HG02973 (cell line): ENCODE measurements at regions not wholly inside any gene's neighbourhood (a gene's known extent, or its start where the extent isn't known, plus 50 kb on each side); places are given as distances from the start of the nearest gene placed in this dataset.
"Not testable (repeated sequence)": the region's sequence is repeated elsewhere in the genome, so short reads cannot be mapped to it uniquely, and the experiment has no call there.

Source experiments
- ATAC-seq: cut with Tn5 transposase; IDR thresholded peaks from one replicate; pipeline ENCODE4 v1.9.1; 2021; ENCODE audit warnings: moderate library complexity; ENCODE audit not compliant: unreplicated experiment

GRCh38 chr14:43132441-43132840 is 1374.6 kb downstream of the FSCB start:
- no peak for ATAC-seq

GRCh38 chr14:43128429-43128828 is 1378.7 kb downstream of the FSCB start:
- not testable (repeated sequence) for ATAC-seq

GRCh38 chr14:43127874-43128273 is 1379.2 kb downstream of the FSCB start:
- ATAC-seq: not testable (repeated sequence)

- no peak for ATAC-seq
These were observed 1383.5 kb downstream of the FSCB start for GRCh38 chr14:43123544-43123943.

- ATAC-seq: no peak
These were observed 1387.4 kb downstream of the FSCB start for GRCh38 chr14:43119672-43120071.

- no peak for ATAC-seq
These were observed 1390.7 kb downstream of the FSCB start for GRCh38 chr14:43116341-43116740.

GRCh38 chr14:43105305-43105704 is 1401.8 kb downstream of the FSCB start:
- ATAC-seq: no peak

GRCh38 chr14:43090380-43090779 is 1416.7 kb downstream of the FSCB start:
- ATAC-seq: no peak

GRCh38 chr14:43087666-43088065 is 1419.4 kb downstream of the FSCB start:
- ATAC-seq: no peak

GRCh38 chr14:43085819-43086218 is 1421.3 kb downstream of the FSCB start:
- no peak for ATAC-seq

GRCh38 chr14:43067372-43067771 is 1439.7 kb downstream of the FSCB start:
- not testable (repeated sequence) for ATAC-seq

GRCh38 chr14:43056106-43056505 is 1449.4 kb downstream of the LRFN5 start:
- no peak for ATAC-seq

- ATAC-seq: no peak
These were observed 1446.2 kb downstream of the LRFN5 start for GRCh38 chr14:43052897-43053296.

- ATAC-seq: no peak
These were observed 1437.2 kb downstream of the LRFN5 start for GRCh38 chr14:43043850-43044249.

- ATAC-seq: no peak
These were observed 1435.7 kb downstream of the LRFN5 start for GRCh38 chr14:43042408-43042807.

- ATAC-seq: no peak
These were observed 1435.3 kb downstream of the LRFN5 start for GRCh38 chr14:43041976-43042375.

GRCh38 chr14:43041207-43041606 is 1434.5 kb downstream of the LRFN5 start:
- ATAC-seq: no peak

GRCh38 chr14:43039881-43040280 is 1433.2 kb downstream of the LRFN5 start:
- ATAC-seq: no peak

- no peak for ATAC-seq
These were observed 1424.9 kb downstream of the LRFN5 start for GRCh38 chr14:43031598-43031997.

- no peak for ATAC-seq
These were observed 1415.6 kb downstream of the LRFN5 start for GRCh38 chr14:43022094-43022800.

- no peak for ATAC-seq
These were observed 1413.2 kb downstream of the LRFN5 start for GRCh38 chr14:43019826-43020225.

GRCh38 chr14:43014338-43014737 is 1407.7 kb downstream of the LRFN5 start:
- ATAC-seq: no peak

- no peak for ATAC-seq
These were observed 1406.1 kb downstream of the LRFN5 start for GRCh38 chr14:43012817-43013216.
